H1 (cell line): ENCODE measurements at regions not wholly inside any gene's neighbourhood (a gene's known extent, or its start where the extent isn't known, plus 50 kb on each side); places are given as distances from the start of the nearest gene placed in this dataset.

Experiments used
- CTCF ChIA-PET: fragments of 300-600 bp; sonication (Branson Sonifier 250); formaldehyde crosslinking; loops from one replicate; lab custom pipeline; 2021; ENCODE audit not compliant: partially characterized antibody; lab: Charles Lee
- POLR2A ChIA-PET: fragments of 300-600 bp; sonication (Branson Sonifier 250); formaldehyde crosslinking; loops from one replicate; lab custom pipeline; 2021; ENCODE audit warnings: inconsistent platforms; ENCODE audit not compliant: partially characterized antibody; lab: Charles Lee
- DNase-seq, 2 experiments: peaks; one replicate each; pipeline versions ENCODE4 v3.0.0 to v3.0.0-alpha.2; 2010 to 2022; ENCODE audit warnings: low spot score in 2 of 2, low read depth in 1 of 2, mixed read lengths in 1 of 2
- FAIRE-seq: peaks from 2 replicates; lab custom pipeline; 2011; peaks lifted over from hg19 to GRCh38; lab: Jason Lieb, UNC
- H2AFZ ChIP-seq: 2 replicates; pipeline ENCODE4 v1.8.1; 2012; ENCODE audit warnings: low read length, inconsistent platforms
- H2AK5ac ChIP-seq: 2 replicates; pipeline ENCODE4 v1.6.1; 2013; ENCODE audit warnings: low read depth, low read length
- H2BK120ac ChIP-seq: replicated peaks from 2 replicates; pipeline ENCODE3; 2013; ENCODE audit warnings: low read depth, low read length, inconsistent platforms
- H2BK12ac ChIP-seq: 2 replicates; pipeline ENCODE4 v1.6.1; 2013; ENCODE audit warnings: low read depth, low read length
- H2BK15ac ChIP-seq: 2 replicates; pipeline ENCODE4 v1.6.1; 2013; ENCODE audit warnings: low read length
- H2BK20ac ChIP-seq: 2 replicates; pipeline ENCODE4 v1.6.1; 2013; ENCODE audit warnings: low read length
- H2BK5ac ChIP-seq: 2 replicates; pipeline ENCODE4 v1.6.1; 2013; ENCODE audit warnings: low read depth, low read length
- H3K14ac ChIP-seq: 2 replicates; pipeline ENCODE4 v1.6.1; 2013; ENCODE audit warnings: inconsistent platforms; ENCODE audit not compliant: insufficient read length
- H3K18ac ChIP-seq: 2 replicates; pipeline ENCODE4 v1.6.1; 2013; ENCODE audit warnings: low read length; ENCODE audit errors: extremely low read depth
- H3K23ac ChIP-seq: 2 replicates; pipeline ENCODE4 v1.6.1; 2013; ENCODE audit warnings: inconsistent platforms; ENCODE audit not compliant: insufficient read length
- H3K23me2 ChIP-seq: 2 replicates; pipeline ENCODE4 v1.6.1; 2013; ENCODE audit warnings: low read depth, low read length
- H3K27ac ChIP-seq: 2 replicates; pipeline ENCODE4 v1.6.1; 2011; ENCODE audit warnings: low read depth, low read length, inconsistent platforms
- H3K27me3 ChIP-seq, 4 experiments: replicated peaks in 1 of 4; 1 replicate in 1 of 4; 2 replicates in 3 of 4; pipeline versions ENCODE4 v1.6.1 to v1.8.1; 2011 to 2013; ENCODE audit warnings: low read length in 3 of 4, mild to moderate bottlenecking in 3 of 4, inconsistent platforms in 2 of 4, mixed read lengths in 2 of 4, moderate library complexity in 1 of 4; ENCODE audit not compliant: control insufficient read depth in 3 of 4, insufficient read depth in 3 of 4; ENCODE audit errors: extremely low read depth in 1 of 4
- H3K36me3 ChIP-seq, 4 experiments: 2 replicates each; pipeline versions ENCODE4 v1.6.1 to v1.8.1; 2011 to 2013; ENCODE audit warnings: mild to moderate bottlenecking in 4 of 4, low read length in 3 of 4, moderate library complexity in 2 of 4, control low read depth in 1 of 4, inconsistent platforms in 1 of 4; ENCODE audit not compliant: insufficient read depth in 4 of 4, control insufficient read depth in 2 of 4
- H3K4ac ChIP-seq: replicated peaks from 2 replicates; pipeline ENCODE3; 2013; ENCODE audit warnings: low read length, low read depth, mixed read lengths, inconsistent platforms; ENCODE audit not compliant: insufficient read length
- H3K4me1 ChIP-seq, 4 experiments: replicated peaks in 1 of 4; 1 replicate in 1 of 4; 2 replicates in 3 of 4; pipeline versions ENCODE4 v1.6.1 to v1.8.1; 2011 to 2013; ENCODE audit warnings: low read length in 3 of 4, inconsistent platforms in 2 of 4, mixed read lengths in 1 of 4; ENCODE audit not compliant: insufficient read depth in 4 of 4, control insufficient read depth in 3 of 4
- H3K4me2 ChIP-seq, 2 experiments: 2 replicates each; pipeline versions ENCODE4 v1.6.1 to v1.8.1; 2011 to 2013; ENCODE audit warnings: low read depth in 2 of 2, low read length in 2 of 2, control low read depth in 1 of 2, inconsistent platforms in 1 of 2, mild to moderate bottlenecking in 1 of 2; ENCODE audit not compliant: insufficient read depth in 1 of 2
- H3K4me3 ChIP-seq, 4 experiments: fragments of 200-600, 300-600 bp in 1 of 4; sonication (generic), shearing (Covaris generic), sonication (Bioruptor Twin) in 1 of 4; 2 replicates each; pipeline versions ENCODE4 v1.5.1 to v1.8.1; 2011 to 2016; ENCODE audit warnings: low read length in 4 of 4, low read depth in 3 of 4, control low read depth in 2 of 4, inconsistent platforms in 2 of 4, mild to moderate bottlenecking in 2 of 4, mixed read lengths in 1 of 4, moderate library complexity in 1 of 4; ENCODE audit not compliant: insufficient read depth in 2 of 4; ENCODE audit errors: extremely low read depth in 1 of 4
- H3K56ac ChIP-seq: replicated peaks from 2 replicates; pipeline ENCODE3; 2013; ENCODE audit warnings: low read depth, mild to moderate bottlenecking, mixed read lengths, low read length, inconsistent platforms; ENCODE audit not compliant: insufficient read length
- H3K79me1 ChIP-seq: 2 replicates; pipeline ENCODE4 v1.6.1; 2013; ENCODE audit warnings: low read depth, low read length, control low read depth
- H3K79me2 ChIP-seq, 2 experiments: 2 replicates each; pipeline versions ENCODE4 v1.6.1 to v1.8.1; 2012 to 2013; ENCODE audit warnings: low read length in 2 of 2, mild to moderate bottlenecking in 2 of 2, inconsistent platforms in 1 of 2; ENCODE audit not compliant: insufficient read depth in 2 of 2, control insufficient read depth in 1 of 2
- H3K9ac ChIP-seq, 4 experiments: replicated peaks in 1 of 4; 1 replicate in 1 of 4; 2 replicates in 3 of 4; pipeline versions ENCODE4 v1.6.1 to v1.8.1; 2011 to 2013; ENCODE audit warnings: low read depth in 3 of 4, low read length in 3 of 4, control low read depth in 2 of 4, mild to moderate bottlenecking in 2 of 4, moderate library complexity in 2 of 4, inconsistent platforms in 1 of 4; ENCODE audit errors: extremely low read depth in 1 of 4
- H3K9me3 ChIP-seq, 2 experiments: 2 replicates each; pipeline versions ENCODE4 v1.6.1 to v1.8.1; 2012 to 2013; ENCODE audit warnings: mild to moderate bottlenecking in 2 of 2, moderate library complexity in 2 of 2, control low read depth in 1 of 2, inconsistent platforms in 1 of 2, low read depth in 1 of 2, low read length in 1 of 2, mixed read lengths in 1 of 2; ENCODE audit not compliant: insufficient read depth in 2 of 2
- H4K20me1 ChIP-seq, 2 experiments: replicated peaks in 1 of 2; 2 replicates each; pipeline versions ENCODE3 to v1.8.1; 2011 to 2013; ENCODE audit warnings: inconsistent platforms in 2 of 2, low read length in 2 of 2, mild to moderate bottlenecking in 1 of 2; ENCODE audit not compliant: insufficient read depth in 2 of 2, control insufficient read depth in 1 of 2
- H4K5ac ChIP-seq: 2 replicates; pipeline ENCODE4 v1.6.1; 2013; ENCODE audit warnings: low read length, low read depth, mixed read lengths, inconsistent platforms; ENCODE audit not compliant: insufficient read length
- H4K8ac ChIP-seq: 2 replicates; pipeline ENCODE4 v1.8.0; 2013; ENCODE audit warnings: mild to moderate bottlenecking, moderate library complexity, low read length, inconsistent platforms; ENCODE audit not compliant: insufficient read depth; ENCODE audit errors: extremely low read depth
- H4K91ac ChIP-seq: replicated peaks from 2 replicates; pipeline ENCODE3; 2013; ENCODE audit warnings: low read length, mixed read lengths, inconsistent platforms; ENCODE audit not compliant: insufficient read length
- ASH2L ChIP-seq: fragments of 200-600, 300-600 bp; sonication (generic); IDR thresholded peaks from one replicate; pipeline ENCODE4 v1.7.1; 2017; ENCODE audit warnings: low read length
- ATF2 ChIP-seq: IDR thresholded peaks from 2 replicates; pipeline ENCODE4 v1.6.1; 2012; ENCODE audit warnings: low read length, inconsistent platforms
- BACH1 ChIP-seq: IDR thresholded peaks from 2 replicates; pipeline ENCODE4 v1.6.1; 2012; ENCODE audit warnings: low read length, improper control_type of control experiment
- CBX5 ChIP-seq: fragments of 300-800, 300-1000 bp; sonication (generic); IDR thresholded peaks from 2 replicates; pipeline ENCODE4 v1.7.1; 2016; ENCODE audit warnings: antibody characterized with exemption, low read length, low read depth
- CREB1 ChIP-seq: IDR thresholded peaks from 2 replicates; pipeline ENCODE4 v1.6.1; 2012; ENCODE audit warnings: inconsistent platforms
- RAD21 ChIP-seq, 2 experiments: IDR thresholded peaks in 1 of 2; conservative IDR thresholded peaks in 1 of 2; 2 replicates each; pipeline ENCODE4 v1.6.1; 2011; ENCODE audit warnings: low read depth in 2 of 2, low read length in 2 of 2, improper control_type of control experiment in 1 of 2, inconsistent platforms in 1 of 2, mild to moderate bottlenecking in 1 of 2, moderate library complexity in 1 of 2
- RXRA ChIP-seq: IDR thresholded peaks from 2 replicates; pipeline ENCODE4 v1.6.1; 2011; ENCODE audit warnings: low read depth, mild to moderate bottlenecking, low read length, moderate library complexity; ENCODE audit not compliant: insufficient read depth
- SAP30 ChIP-seq: fragments of 300-600 bp; sonication (generic); IDR thresholded peaks from 2 replicates; pipeline ENCODE4 v1.7.1; 2012; ENCODE audit warnings: low read length, moderate library complexity, mild to moderate bottlenecking, inconsistent platforms; ENCODE audit not compliant: insufficient read depth, insufficient replicate concordance
- SIX5 ChIP-seq: IDR thresholded peaks from 2 replicates; pipeline ENCODE4 v1.6.1; 2011; ENCODE audit warnings: mild to moderate bottlenecking, low read depth, low read length
- SP1 ChIP-seq: IDR thresholded peaks from 2 replicates; pipeline ENCODE4 v1.6.1; 2011; ENCODE audit warnings: low read depth, low read length
- SUZ12 ChIP-seq: fragments of 200-600 bp; sonication (generic); IDR thresholded peaks from 2 replicates; pipeline ENCODE4 v1.6.1; 2012; ENCODE audit warnings: mild to moderate bottlenecking, inconsistent platforms, low read length, moderate library complexity, mixed read lengths
- TAF1 ChIP-seq: IDR thresholded peaks from 2 replicates; pipeline ENCODE4 v1.6.1; 2011; ENCODE audit warnings: mild to moderate bottlenecking, low read depth, low read length
- USF2 ChIP-seq: IDR thresholded peaks from 2 replicates; pipeline ENCODE4 v1.6.1; 2011; ENCODE audit warnings: low read length, improper control_type of control experiment
- WGBS, 2 experiments: shearing (Covaris generic) in 1 of 2; methylation state at CpG; one replicate each; pipeline versions ENCODE4 v1.1.6 to v1.1.7; 2013 to 2015; ENCODE audit warnings: low lambda C conversion rate in 2 of 2, mixed read lengths in 2 of 2, inconsistent platforms in 1 of 2, low coverage in 1 of 2, missing lambda C conversion rate in 1 of 2; ENCODE audit not compliant: insufficient replicate concordance in 2 of 2, insufficient coverage in 1 of 2, insufficient read length in 1 of 2; ENCODE audit errors: extremely low coverage in 1 of 2, missing lambda C conversion rate in 1 of 2; 5-methylcytosine and 5-hydroxymethylcytosine counted together

GRCh38 chr3:5828251-5828650, 640.7 kb downstream of the EDEM1 start:
- 83% methylated on average over 2 of the region's 2 CpGs; no CpG with 5 or more reads in 1 of the 2 experiments for WGBS, 2 experiments
- Histone ChIP-seq H3K27ac (no peak overlapping the region), H3K56ac (no peak overlapping the region), H3K18ac (no peak overlapping the region), H3K79me2 (no peaks in the 10 kb centered on the region), H2BK5ac (no peak overlapping the region), H3K4ac (no peak overlapping the region), H2AK5ac (no peak overlapping the region), H2BK15ac (no peak overlapping the region), H3K23ac (no peak overlapping the region), H2BK12ac (no peak overlapping the region), H3K4me2 (no peak overlapping the region), H2BK20ac (no peak overlapping the region), H2BK120ac (no peak overlapping the region), H3K4me1 (no peaks in the 10 kb centered on the region), H3K36me3 (no peaks in the 10 kb centered on the region), H3K4me3 (no peak overlapping the region), H3K9ac (no peak overlapping the region), H3K27me3 (peaks cover 0 to 1% (median 0%) of the 10 kb centered on the region in 4 experiments; a peak in 1 of 7 replicates), H3K79me1 (no peaks in the 10 kb centered on the region), H3K23me2 (no peaks in the 10 kb centered on the region), H4K5ac (no peak overlapping the region), H3K14ac (no peak overlapping the region), H4K91ac (no peak overlapping the region), H3K9me3 (no peaks in the 10 kb centered on the region), H4K8ac (no peak overlapping the region), H4K20me1 (no peaks in the 10 kb centered on the region), H2AFZ (no peak overlapping the region)
- POLR2A ChIA-PET = no interaction called here
- CTCF ChIA-PET = interaction anchor here (2.0 kb wide), 1 partner anchor 16 kb away, joined by 5 read pairs; no protein-coding TSS in a partner anchor
- FAIRE-seq (no peak), DNase-seq (no peak)
- TF ChIP-seq CBX5 = no peak
- no peak for TF ChIP-seq SP1
- no peak for TF ChIP-seq RXRA
- no peak for TF ChIP-seq RAD21 (IDR thresholded peaks at IDR 0.05 in 1 of 2, conservative IDR thresholded peaks at IDR 0.05 in 1 of 2; ENCODE audit: low read depth in 2 of 2, low read length in 2 of 2)
- TF ChIP-seq ATF2 = no peak
- TF ChIP-seq CREB1 = no peak
- TF ChIP-seq BACH1 = no peak
- no peak for TF ChIP-seq USF2
- no peak for TF ChIP-seq SAP30
- TF ChIP-seq SUZ12 = no peak
- TF ChIP-seq SIX5 = no peak
- no peak for TF ChIP-seq ASH2L
- TF ChIP-seq TAF1 = no peak
